ENCODE measurements at regions not wholly inside any gene's neighbourhood (a gene's known extent, or its start where the extent isn't known, plus 50 kb on each side); places are given as distances from the start of the nearest gene placed in this dataset.

GRCh38 chr2:146258071-146258470, 1586.8 kb upstream of the ACVR2A start:
- Histone ChIP-seq H3K36me3 (ENCODE audit: control insufficient read depth, insufficient read depth, low read length) (no peaks in the 10 kb centered on the region), H3K9me3 (ENCODE audit: control insufficient read depth, insufficient read depth, low read depth, low read length) (no peaks in the 10 kb centered on the region), H3K27ac (ENCODE audit: low read length) (no peak overlapping the region), H3K27me3 (ENCODE audit: control insufficient read depth, insufficient read depth, low read length) (no peaks in the 10 kb centered on the region), H3K4me3 (ENCODE audit: low read depth in 2 of 2, low read length in 2 of 2) (no peak overlapping the region), H3K4me1 (ENCODE audit: control insufficient read depth, insufficient read depth, low read length) (no peaks in the 10 kb centered on the region)
- ChIA-PET CTCF (no interaction called here), POLR2A (no interaction called here)
- ATAC-seq: no peak
- intact Hi-C loops (cut with micrococcal nuclease; ENCODE audit: unreplicated experiment): no loop called here
- DNase-seq (ENCODE audit: low read depth, low spot score): no peak
- BruUV-seq (replicated peaks): no TSS peak
- in situ Hi-C loops (cut with HindIII; ENCODE audit: low pct_unique_long_range_greater_than_20kb, low sequenced_read_pairs): no loop called here
- TF ChIP-seq POLR2AphosphoS5 (IDR thresholded peaks at IDR 0.05; ENCODE audit: low read depth, low read length) (no peak), CTCF (IDR thresholded peaks at IDR 0.05) (no peak), REST (IDR thresholded peaks at IDR 0.05; ENCODE audit: insufficient read depth in 1 of 2, low read depth in 2 of 2, low read length in 1 of 2) (no peak), TCF7L2 (IDR thresholded peaks at IDR 0.05; ENCODE audit: low read depth, low read length) (no peak), SIN3A (IDR thresholded peaks at IDR 0.05; ENCODE audit: borderline replicate concordance, insufficient read depth, low read depth, low read length) (no peak)

- in situ Hi-C loops (cut with HindIII; ENCODE audit: low pct_unique_long_range_greater_than_20kb, low sequenced_read_pairs) (no loop called here), intact Hi-C loops (cut with micrococcal nuclease; ENCODE audit: unreplicated experiment) (no loop called here)
- DNase-seq (ENCODE audit: low read depth, low spot score): no peak
- Histone ChIP-seq H3K36me3 (ENCODE audit: control insufficient read depth, insufficient read depth, low read length) (no peaks in the 10 kb centered on the region), H3K9me3 (ENCODE audit: control insufficient read depth, insufficient read depth, low read depth, low read length) (no peaks in the 10 kb centered on the region), H3K27me3 (ENCODE audit: control insufficient read depth, insufficient read depth, low read length) (no peaks in the 10 kb centered on the region), H3K27ac (ENCODE audit: low read length) (no peak overlapping the region), H3K4me1 (ENCODE audit: control insufficient read depth, insufficient read depth, low read length) (no peaks in the 10 kb centered on the region), H3K4me3 (ENCODE audit: low read depth in 2 of 2, low read length in 2 of 2) (no peak overlapping the region)
- no peak for ATAC-seq
- no peak for TF ChIP-seq TCF7L2 (IDR thresholded peaks at IDR 0.05; ENCODE audit: low read depth, low read length)
- TF ChIP-seq CTCF (IDR thresholded peaks at IDR 0.05): no peak
- no peak for TF ChIP-seq POLR2AphosphoS5 (IDR thresholded peaks at IDR 0.05; ENCODE audit: low read depth, low read length)
- no peak for TF ChIP-seq REST (IDR thresholded peaks at IDR 0.05; ENCODE audit: insufficient read depth in 1 of 2, low read depth in 2 of 2, low read length in 1 of 2)
- no peak for TF ChIP-seq SIN3A (IDR thresholded peaks at IDR 0.05; ENCODE audit: borderline replicate concordance, insufficient read depth, low read depth, low read length)
- no TSS peak for BruUV-seq (replicated peaks)
- CTCF ChIA-PET: no interaction called here
- POLR2A ChIA-PET: no interaction called here
Measured at GRCh38 chr2:146252119-146252518, 1592.7 kb upstream of the ACVR2A start.
